Subcutaneous abdominal adipose tissue (tissue), 5 donors: ENCODE measurements at regions not wholly inside any gene's neighbourhood (a gene's known extent, or its start where the extent isn't known, plus 50 kb on each side); places are given as distances from the start of the nearest gene placed in this dataset.

ENCODE experiments used
- H3K27ac ChIP-seq: one replicate; pipeline ENCODE4 v1.7.0; 2013; ENCODE audit warnings: low read depth, mild to moderate bottlenecking, inconsistent platforms, low read length, moderate library complexity
- H3K27me3 ChIP-seq, 5 donors: one replicate each; pipeline ENCODE4 v1.7.0; 2013; ENCODE audit warnings: low read length in 5 of 5, inconsistent platforms in 1 of 5; ENCODE audit not compliant: control insufficient read depth in 5 of 5, insufficient read depth in 4 of 5
- H3K36me3 ChIP-seq, 5 donors: one replicate each; pipeline ENCODE4 v1.7.0; 2013; ENCODE audit warnings: low read length in 5 of 5; ENCODE audit not compliant: control insufficient read depth in 5 of 5, insufficient read depth in 5 of 5
- H3K4me1 ChIP-seq, 5 donors: one replicate each; pipeline ENCODE4 v1.7.0; 2013; ENCODE audit warnings: low read length in 5 of 5, mild to moderate bottlenecking in 3 of 5, moderate library complexity in 1 of 5; ENCODE audit not compliant: control insufficient read depth in 5 of 5, insufficient read depth in 5 of 5
- H3K4me3 ChIP-seq, 5 donors: one replicate each; pipeline ENCODE4 v1.7.0; 2013; ENCODE audit warnings: low read length in 5 of 5, low read depth in 1 of 5
- H3K9ac ChIP-seq, 5 donors: one replicate each; pipeline ENCODE4 v1.7.0; 2013; ENCODE audit warnings: low read length in 5 of 5, mild to moderate bottlenecking in 4 of 5, moderate library complexity in 3 of 5
- H3K9me3 ChIP-seq, 5 donors: one replicate each; pipeline ENCODE4 v1.7.0; 2013; ENCODE audit warnings: low read length in 5 of 5; ENCODE audit not compliant: control insufficient read depth in 5 of 5
- donor health status: healthy.
- donor health status: healthy.
- donor health status: healthy.
- donor health status: healthy.
- donor health status: healthy.

DNA sequence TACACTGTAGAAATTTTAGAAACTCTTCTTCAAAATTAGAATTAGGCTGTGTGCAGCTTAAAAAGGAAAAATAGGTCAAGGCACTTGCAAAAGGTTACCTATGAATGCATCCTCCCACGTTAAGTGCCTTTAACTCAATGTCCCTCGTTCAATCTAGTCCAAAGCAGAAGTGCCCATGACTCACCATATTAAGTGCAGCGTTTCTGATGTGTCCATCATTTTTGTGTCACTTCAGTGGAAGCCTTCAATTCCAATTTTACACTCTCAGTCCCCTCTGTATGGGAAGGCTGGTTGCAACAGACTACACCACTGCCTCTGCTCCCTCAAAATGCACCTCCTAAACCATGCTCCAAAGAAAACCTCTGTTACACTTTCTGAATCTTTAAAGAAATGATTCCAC is 53.4 kb downstream of the FOXB1 start:
- H3K9ac ChIP-seq, result no peak overlapping the region
- H3K36me3 ChIP-seq, result no peaks in the 10 kb centered on the region
- H3K4me3 ChIP-seq, result no peak overlapping the region
- H3K27ac ChIP-seq, result no peak overlapping the region
- H3K9me3 ChIP-seq, result peaks cover 10 to 16% (median 14%) of the 10 kb centered on the region in 5 donors
- peaks cover 0 to 9% (median 0%) of the 10 kb centered on the region in 5 donors for H3K27me3 ChIP-seq
- no peaks in the 10 kb centered on the region for H3K4me1 ChIP-seq

DNA sequence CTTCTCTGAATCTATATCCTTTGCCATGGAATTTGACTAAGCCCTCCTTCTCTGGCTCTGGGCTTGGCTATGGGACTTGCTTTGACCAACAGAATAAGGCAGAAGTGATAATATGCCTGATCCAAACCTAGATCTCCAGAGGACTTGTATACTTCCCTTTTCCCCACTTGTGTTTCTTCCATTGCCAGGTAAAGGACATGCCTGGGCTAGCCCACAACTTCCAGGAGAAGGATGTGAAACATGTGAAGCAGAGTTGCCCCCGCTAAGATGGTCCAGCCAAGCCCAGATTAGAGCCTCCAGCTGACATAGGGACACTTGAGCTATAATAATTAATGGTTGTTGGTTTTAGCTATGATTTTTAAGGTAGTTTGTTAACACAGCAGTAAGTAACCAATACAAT is 55.1 kb downstream of the FOXB1 start:
- Histone ChIP-seq H3K9me3 (peaks cover 10 to 21% (median 17%) of the 10 kb centered on the region in 5 donors), H3K27ac (no peak overlapping the region), H3K27me3 (peaks cover 0 to 4% (median 0%) of the 10 kb centered on the region in 5 donors), H3K4me1 (no peaks in the 10 kb centered on the region), H3K4me3 (no peak overlapping the region), H3K36me3 (no peaks in the 10 kb centered on the region), H3K9ac (no peak overlapping the region)

DNA sequence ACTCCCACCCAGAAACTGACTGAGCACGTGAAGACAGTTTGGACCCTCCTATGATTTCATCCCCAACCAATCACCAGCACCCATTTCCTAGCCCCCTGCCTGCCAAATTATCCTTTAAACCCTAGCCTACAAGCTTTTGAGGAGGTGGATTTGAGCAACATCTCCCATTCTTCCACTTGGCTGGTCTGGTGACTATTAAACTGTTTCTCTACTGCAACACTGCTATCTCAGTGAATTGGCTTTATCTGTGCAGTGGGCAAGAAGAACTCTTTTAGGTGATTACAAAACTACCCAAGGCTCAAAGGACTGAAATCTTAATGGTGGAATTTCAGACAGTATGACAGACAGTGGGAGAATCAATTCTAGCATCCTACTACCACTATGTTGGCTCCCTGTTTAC is 57.6 kb downstream of the FOXB1 start:
- peak overlapping the region in 1 of 5 donors; percentile 12 for H3K4me3 ChIP-seq
- no peaks in the 10 kb centered on the region for H3K4me1 ChIP-seq
- peaks cover 0 to 4% (median 0%) of the 10 kb centered on the region in 5 donors for H3K27me3 ChIP-seq
- no peaks in the 10 kb centered on the region for H3K36me3 ChIP-seq
- no peak overlapping the region for H3K27ac ChIP-seq
- peaks cover 10 to 21% (median 17%) of the 10 kb centered on the region in 5 donors for H3K9me3 ChIP-seq
- no peak overlapping the region for H3K9ac ChIP-seq

DNA sequence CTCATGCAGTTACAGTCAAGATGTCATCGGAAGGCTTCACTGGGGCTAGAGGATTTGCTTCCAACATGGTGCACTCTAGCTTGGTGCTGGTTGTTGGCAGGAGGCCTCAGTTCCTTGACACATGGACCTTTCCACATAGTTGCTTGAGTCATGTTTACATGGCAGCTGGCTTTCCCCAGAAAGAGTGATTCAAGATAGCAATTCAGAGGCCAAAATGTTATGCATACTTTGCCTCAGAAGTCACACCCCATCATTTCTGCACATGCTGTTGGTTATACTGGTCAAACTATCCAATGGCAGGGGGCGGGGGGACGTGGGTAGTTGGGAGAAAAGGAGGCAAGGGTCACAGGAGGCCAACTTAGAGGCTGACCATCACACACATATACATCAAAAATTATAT is 58.7 kb downstream of the FOXB1 start:
- Histone ChIP-seq H3K4me3 (peak overlapping the region in 1 of 5 donors; percentile 16), H3K27me3 (peaks cover 0 to 2% (median 0%) of the 10 kb centered on the region in 5 donors), H3K9ac (no peak overlapping the region), H3K9me3 (peaks cover 10 to 21% (median 17%) of the 10 kb centered on the region in 5 donors), H3K4me1 (no peaks in the 10 kb centered on the region), H3K27ac (no peak overlapping the region), H3K36me3 (no peaks in the 10 kb centered on the region)

DNA sequence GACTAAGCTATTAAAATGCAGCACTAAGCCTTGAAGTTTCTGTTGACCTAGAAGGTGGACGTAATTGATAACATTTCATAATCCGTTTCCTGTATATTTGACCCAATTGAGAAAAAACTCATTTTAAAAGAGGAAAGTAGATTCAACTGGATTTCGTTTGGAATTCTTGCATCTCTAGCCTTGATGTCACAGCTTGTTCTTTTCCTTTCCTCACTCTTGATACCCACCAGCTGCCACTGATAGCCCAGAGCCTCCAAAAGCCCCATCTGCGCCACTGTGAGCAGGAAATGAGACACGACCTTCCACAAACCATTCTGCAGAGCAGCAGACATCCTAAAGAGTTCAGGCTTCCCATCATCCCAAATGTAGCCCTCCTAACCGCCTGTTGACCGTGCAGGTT is 61.8 kb downstream of the FOXB1 start:
- no peak overlapping the region for H3K27ac ChIP-seq
- peaks cover 10 to 20% (median 17%) of the 10 kb centered on the region in 5 donors for H3K9me3 ChIP-seq
- no peak overlapping the region for H3K9ac ChIP-seq
- no peaks in the 10 kb centered on the region for H3K4me1 ChIP-seq
- peaks cover 0 to 2% (median 0%) of the 10 kb centered on the region in 5 donors for H3K27me3 ChIP-seq
- H3K36me3 ChIP-seq, result no peaks in the 10 kb centered on the region
- H3K4me3 ChIP-seq, result no peak overlapping the region

DNA sequence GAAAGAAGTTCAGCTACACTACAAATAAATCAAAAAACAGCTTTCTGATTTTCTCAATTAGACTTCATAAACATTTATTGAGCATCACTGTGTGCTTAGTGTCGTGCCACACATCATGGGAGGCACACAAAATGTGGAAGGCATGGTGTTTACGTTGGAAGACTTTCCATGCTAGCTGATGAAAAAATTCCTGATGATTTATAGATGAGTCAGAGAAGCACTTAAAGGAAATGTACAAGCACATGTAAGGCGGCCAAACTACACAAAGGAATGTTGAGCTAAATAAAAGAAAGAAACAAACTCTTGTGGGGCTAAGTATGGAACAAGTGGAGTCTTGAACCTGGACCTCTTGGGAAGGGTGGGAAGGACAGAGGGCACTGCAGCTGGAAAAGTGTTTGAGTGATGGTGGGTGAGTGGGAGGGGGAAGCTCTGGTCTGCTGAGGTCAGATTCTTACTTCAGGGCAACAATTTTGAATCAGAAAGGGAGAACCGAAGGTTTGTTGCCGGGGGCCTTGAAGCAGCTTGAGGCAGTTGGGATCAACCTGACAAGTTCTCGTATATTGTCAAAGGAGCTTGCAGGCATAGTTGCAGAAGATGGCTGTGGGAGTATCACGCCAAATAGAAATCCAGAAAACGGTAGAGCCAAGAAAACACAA is 66.9 kb downstream of the FOXB1 start:
- Histone ChIP-seq H3K4me3 (no peak overlapping the region), H3K9me3 (peaks cover 0 to 7% (median 0%) of the 10 kb centered on the region in 5 donors), H3K36me3 (no peaks in the 10 kb centered on the region), H3K4me1 (no peaks in the 10 kb centered on the region), H3K27me3 (peaks cover 0 to 2% (median 0%) of the 10 kb centered on the region in 5 donors), H3K27ac (no peak overlapping the region), H3K9ac (no peak overlapping the region)

DNA sequence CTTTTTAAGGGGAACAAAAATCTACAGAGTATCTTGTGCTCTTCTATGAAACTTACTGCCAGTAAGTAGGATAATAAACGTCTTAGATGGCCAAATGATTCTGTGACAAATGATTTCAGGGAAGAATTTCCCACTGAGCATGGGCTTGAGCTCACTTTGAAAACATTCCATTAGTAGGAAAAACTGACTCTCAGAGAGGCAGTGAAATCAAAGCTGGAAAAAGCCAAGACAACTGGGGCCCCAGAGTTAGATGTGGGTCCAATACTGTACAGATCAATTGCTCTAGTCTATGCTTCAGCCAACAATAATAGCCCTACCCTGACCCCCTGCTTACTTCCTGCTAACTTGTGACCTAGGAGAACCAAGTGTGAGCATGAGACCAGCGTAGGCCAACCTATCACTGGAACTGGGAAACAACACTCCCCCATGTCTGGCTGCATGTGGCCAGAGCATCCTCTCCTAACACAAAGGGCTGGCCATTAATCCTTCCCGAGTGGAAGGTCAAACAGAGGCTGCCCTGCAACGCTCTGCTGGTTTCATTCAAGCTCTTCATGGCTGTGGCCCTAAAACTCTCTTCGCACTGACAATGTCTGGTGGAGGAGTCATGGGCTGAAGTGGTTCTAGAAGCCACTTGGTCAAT is 68.8 kb downstream of the FOXB1 start:
- Histone ChIP-seq H3K36me3 (no peaks in the 10 kb centered on the region), H3K9ac (no peak overlapping the region), H3K9me3 (peaks cover 0 to 7% (median 0%) of the 10 kb centered on the region in 5 donors), H3K27ac (no peak overlapping the region), H3K4me3 (no peak overlapping the region), H3K4me1 (no peaks in the 10 kb centered on the region), H3K27me3 (no peaks in the 10 kb centered on the region)

DNA sequence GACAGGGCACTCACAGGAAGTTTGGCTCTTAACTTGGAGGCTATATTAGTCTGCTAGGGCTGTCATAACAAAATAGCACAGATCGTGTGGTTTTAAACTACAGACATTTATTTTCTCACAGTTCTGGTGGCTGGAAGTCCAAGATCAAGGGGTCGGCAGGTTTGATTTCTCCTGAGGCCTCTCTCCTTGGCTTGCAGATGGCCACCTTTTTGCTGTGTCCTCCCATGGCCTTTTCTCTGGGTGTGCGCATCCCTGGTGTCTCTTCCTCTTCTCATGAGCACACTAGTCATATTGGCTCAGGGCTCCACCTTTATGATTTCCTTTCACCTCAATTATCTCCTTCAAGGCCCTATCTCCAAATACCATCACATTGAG is 69.3 kb downstream of the FOXB1 start:
- no peaks in the 10 kb centered on the region for H3K4me1 ChIP-seq
- H3K27me3 ChIP-seq, result no peaks in the 10 kb centered on the region
- no peak overlapping the region for H3K4me3 ChIP-seq
- peaks cover 0 to 7% (median 0%) of the 10 kb centered on the region in 5 donors for H3K9me3 ChIP-seq
- no peaks in the 10 kb centered on the region for H3K36me3 ChIP-seq
- no peak overlapping the region for H3K27ac ChIP-seq
- no peak overlapping the region for H3K9ac ChIP-seq

DNA sequence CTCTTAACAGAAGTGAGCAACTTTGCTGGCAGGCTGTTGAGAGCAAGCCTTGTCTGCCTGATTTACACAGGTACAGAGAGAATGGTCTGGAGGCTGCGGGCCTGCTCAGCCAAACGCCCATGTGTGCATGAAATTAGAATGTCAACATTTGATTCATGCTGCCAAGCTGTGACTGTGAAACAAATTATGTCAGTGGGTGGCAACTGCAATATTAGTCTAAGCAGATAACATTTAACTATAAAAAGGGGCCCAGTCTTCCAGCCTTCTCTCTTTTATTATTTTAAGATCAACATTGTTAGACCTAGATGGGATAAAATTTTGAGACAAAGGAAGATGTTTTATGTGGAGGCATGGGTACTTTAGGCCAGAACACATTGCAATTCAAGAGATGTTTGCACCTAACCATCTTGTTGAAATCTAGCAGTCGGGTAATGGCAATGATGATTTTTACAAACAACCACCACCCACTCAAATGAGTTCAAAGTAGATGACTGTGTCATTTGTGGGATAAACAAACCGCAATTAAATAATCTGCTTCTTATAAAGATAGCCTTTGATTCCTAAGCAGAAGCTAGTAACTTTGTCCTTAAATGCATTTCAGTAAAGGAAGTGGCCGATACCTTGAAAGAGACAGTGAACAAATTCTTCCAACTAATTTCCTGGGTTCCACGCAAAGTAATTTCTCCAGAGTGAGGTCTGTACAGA is 70.2 kb downstream of the FOXB1 start:
- Histone ChIP-seq H3K27ac (no peak overlapping the region), H3K4me1 (peaks cover 0 to 8% (median 5%) of the 10 kb centered on the region in 5 donors), H3K9ac (no peak overlapping the region), H3K27me3 (no peaks in the 10 kb centered on the region), H3K4me3 (no peak overlapping the region), H3K36me3 (no peaks in the 10 kb centered on the region), H3K9me3 (peaks cover 0 to 7% (median 0%) of the 10 kb centered on the region in 5 donors)

DNA sequence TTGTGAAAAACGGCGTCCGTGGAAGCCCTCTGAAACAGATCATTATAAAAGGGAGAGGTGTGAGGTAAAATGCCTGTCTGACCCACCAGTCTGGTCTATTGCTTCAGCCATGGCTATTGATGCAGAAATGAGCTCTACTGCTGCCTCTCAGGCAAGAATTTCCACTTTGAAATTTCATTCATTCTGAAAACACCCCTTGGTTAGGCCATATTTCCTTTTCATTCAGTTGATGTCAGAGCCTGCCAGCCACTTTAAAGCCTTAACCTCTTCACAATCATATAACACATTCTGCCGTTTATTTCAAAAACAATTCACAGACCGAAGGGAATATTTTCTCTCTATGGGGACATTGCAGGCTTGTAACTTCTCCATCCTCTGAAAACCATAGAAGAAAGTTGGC is 71.9 kb downstream of the FOXB1 start:
- no peaks in the 10 kb centered on the region for H3K27me3 ChIP-seq
- H3K4me1 ChIP-seq, result peaks cover 0 to 11% (median 7%) of the 10 kb centered on the region in 5 donors
- H3K27ac ChIP-seq, result no peak overlapping the region
- H3K36me3 ChIP-seq, result no peaks in the 10 kb centered on the region
- H3K9me3 ChIP-seq, result peaks cover 0 to 7% (median 0%) of the 10 kb centered on the region in 5 donors
- H3K9ac ChIP-seq, result no peak overlapping the region
- no peak overlapping the region for H3K4me3 ChIP-seq
